ENCODE measurements at regions not wholly inside any gene's neighbourhood (a gene's known extent, or its start where the extent isn't known, plus 50 kb on each side); places are given as distances from the start of the nearest gene placed in this dataset.
"Not testable (repeated sequence)": the region's sequence is repeated elsewhere in the genome, so short reads cannot be mapped to it uniquely, and the experiment has no call there.

DNA sequence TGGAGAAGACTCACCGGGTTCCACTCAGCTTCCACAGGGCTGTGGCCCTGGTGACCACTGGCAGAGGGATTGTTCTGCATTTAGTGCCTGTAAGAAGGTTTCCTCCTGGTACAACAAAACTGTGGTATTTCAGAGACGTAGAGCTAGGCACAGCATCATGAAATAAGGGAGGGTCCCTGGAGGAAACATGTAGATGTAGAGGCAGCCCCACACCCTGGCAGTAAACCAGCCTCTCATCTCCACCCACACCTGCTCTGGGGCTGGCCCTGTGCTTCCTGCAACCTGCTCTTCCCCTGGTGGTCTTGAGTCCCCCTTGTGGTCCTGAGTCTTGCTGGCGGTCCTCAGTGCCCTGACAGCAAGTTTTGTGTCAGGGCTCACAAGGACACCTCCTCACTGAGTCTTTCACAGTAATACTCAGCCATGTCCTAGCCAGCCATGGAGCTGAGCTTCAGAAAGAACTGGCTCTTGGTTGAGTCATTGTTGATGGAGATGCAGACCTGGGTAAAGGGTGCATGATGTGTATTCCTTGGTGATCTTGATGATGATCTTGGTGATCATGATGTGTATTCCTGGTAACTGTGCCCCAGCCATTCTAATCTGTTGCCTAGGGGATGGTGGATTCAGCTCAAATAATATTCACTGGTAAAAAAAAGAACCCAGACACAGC is 121.8 kb downstream of the OR4M2 start:
- intact Hi-C loops (cut with DNase I); H3K27ac ChIP-seq; H3K4me1 ChIP-seq; H3K36me3 ChIP-seq; ATAC-seq; DNase-seq; H3K27me3 ChIP-seq; H3K9me3 ChIP-seq; H3K4me3 ChIP-seq: not testable (repeated sequence)
- no CpG with 5 or more reads among the region's 3 CpGs for WGBS (ENCODE audit: insufficient coverage, low coverage, low lambda C conversion rate, missing lambda C conversion rate)

DNA sequence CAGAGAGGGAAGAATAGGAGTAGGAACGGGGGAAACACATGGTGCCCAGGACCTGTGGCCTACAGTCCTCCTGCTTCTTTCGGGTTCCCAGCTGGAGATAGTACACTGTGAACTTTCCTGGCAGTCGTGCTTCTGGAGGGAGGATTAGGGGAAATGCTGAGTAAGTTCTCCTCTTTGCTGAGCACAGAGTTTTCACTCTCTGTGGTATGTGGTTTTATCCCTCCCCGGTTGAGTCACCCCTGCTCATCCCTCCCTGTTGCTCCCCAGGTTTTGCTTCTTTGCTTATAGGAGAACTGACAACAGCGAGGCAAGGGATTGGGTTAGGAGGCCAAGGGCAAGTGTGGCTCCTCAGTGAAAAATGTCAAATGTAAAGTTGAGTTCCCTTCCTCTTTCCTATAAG is 122.9 kb downstream of the OR4M2 start:
- H3K36me3 ChIP-seq; H3K4me1 ChIP-seq; H3K27ac ChIP-seq; H3K9me3 ChIP-seq; intact Hi-C loops (cut with DNase I); H3K4me3 ChIP-seq; DNase-seq; H3K27me3 ChIP-seq: not testable (repeated sequence)
- no CpG with 5 or more reads among the region's 5 CpGs for WGBS (ENCODE audit: insufficient coverage, low coverage, low lambda C conversion rate, missing lambda C conversion rate)
- peak in 3 of 4 donors; percentile 18 to 52 (median 21) for ATAC-seq

DNA sequence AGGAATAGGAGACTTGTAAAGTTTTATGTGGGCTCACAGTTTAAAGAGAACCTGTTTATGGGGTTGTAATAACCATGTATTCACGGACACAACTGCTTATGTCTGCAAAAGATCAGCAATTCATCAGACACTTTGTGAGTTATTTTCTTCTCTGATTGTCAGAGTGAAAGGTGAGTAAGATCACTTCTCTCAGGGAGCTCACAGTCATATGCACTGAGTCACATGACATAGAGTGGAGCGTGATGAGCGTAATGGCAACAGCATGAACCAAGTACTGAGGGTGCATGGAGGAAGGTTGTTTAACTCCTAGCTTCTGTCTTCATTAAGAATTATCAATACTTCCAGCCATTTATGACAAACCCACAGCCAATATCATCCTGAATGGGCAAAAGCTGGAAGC is 128.8 kb downstream of the OR4M2 start:
- DNase-seq; H3K27me3 ChIP-seq; intact Hi-C loops (cut with DNase I); ATAC-seq; H3K36me3 ChIP-seq; H3K4me1 ChIP-seq; H3K9me3 ChIP-seq; H3K27ac ChIP-seq; H3K4me3 ChIP-seq: not testable (repeated sequence)
- no CpG with 5 or more reads among the region's 3 CpGs for WGBS (ENCODE audit: insufficient coverage, low coverage, low lambda C conversion rate, missing lambda C conversion rate)

DNA sequence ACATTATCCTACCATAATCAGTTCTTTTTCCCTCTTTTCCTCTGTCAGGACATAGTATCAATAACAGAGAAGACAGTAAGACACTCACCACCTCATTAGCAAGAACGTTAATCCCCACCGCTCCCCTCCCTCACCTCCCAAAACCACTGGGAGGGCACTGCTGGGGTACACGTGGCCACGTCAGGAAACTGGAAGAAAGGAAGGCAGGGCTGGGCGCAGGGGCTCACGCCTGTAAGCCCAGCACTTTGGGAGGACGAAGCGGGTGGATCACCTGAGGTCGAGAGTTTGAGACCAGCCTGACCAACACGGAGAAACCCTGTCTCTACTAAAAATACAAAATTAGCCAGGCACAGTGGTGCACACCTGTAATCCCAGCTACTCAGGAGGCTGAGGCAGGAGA is 142.3 kb downstream of the OR4M2 start:
- H3K4me1 ChIP-seq; H3K36me3 ChIP-seq; H3K4me3 ChIP-seq; ATAC-seq; H3K27me3 ChIP-seq; H3K27ac ChIP-seq; intact Hi-C loops (cut with DNase I); H3K9me3 ChIP-seq: not testable (repeated sequence)
- 63% methylated on average over 10 of the region's 10 CpGs for WGBS (ENCODE audit: insufficient coverage, low coverage, low lambda C conversion rate, missing lambda C conversion rate)
- DNase-seq, result peak in 1 of 3 donors; percentile 40

DNA sequence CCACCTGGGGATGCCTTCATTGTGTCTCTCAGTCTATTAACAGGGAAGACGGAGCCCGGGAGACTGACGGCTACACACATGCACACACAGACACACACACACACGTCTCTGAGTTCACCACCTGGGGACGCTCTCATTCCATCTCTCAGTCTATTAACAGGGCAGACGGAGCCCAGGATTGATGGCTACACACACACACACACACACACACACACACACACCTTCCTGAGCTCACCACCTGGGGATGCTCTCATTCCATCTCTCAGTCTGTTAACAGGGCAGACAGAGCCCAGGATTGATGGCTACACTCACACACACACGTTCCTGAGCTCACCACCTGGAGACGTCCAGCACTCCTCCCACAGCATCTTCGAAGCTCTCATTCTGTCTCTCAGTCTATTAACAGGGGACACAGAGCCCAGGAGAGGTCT is 143.9 kb downstream of the OR4M2 start:
- 56% methylated on average over 9 of the region's 9 CpGs for WGBS (ENCODE audit: insufficient coverage, low coverage, low lambda C conversion rate, missing lambda C conversion rate)
- Histone ChIP-seq H3K4me1 (peaks cover 0 to 7% (median 4%) of the 10 kb centered on the region in 4 donors), H3K27me3 (no peaks in the 10 kb centered on the region), H3K27ac (no peak overlapping the region), H3K4me3 (no peak overlapping the region), H3K36me3 (no peaks in the 10 kb centered on the region), H3K9me3 (no peaks in the 10 kb centered on the region)
- intact Hi-C loops (cut with DNase I), result no loop called here
- TF ChIP-seq POLR2A (IDR thresholded peaks at IDR 0.05), result no peak
- TF ChIP-seq, protein P1, sequence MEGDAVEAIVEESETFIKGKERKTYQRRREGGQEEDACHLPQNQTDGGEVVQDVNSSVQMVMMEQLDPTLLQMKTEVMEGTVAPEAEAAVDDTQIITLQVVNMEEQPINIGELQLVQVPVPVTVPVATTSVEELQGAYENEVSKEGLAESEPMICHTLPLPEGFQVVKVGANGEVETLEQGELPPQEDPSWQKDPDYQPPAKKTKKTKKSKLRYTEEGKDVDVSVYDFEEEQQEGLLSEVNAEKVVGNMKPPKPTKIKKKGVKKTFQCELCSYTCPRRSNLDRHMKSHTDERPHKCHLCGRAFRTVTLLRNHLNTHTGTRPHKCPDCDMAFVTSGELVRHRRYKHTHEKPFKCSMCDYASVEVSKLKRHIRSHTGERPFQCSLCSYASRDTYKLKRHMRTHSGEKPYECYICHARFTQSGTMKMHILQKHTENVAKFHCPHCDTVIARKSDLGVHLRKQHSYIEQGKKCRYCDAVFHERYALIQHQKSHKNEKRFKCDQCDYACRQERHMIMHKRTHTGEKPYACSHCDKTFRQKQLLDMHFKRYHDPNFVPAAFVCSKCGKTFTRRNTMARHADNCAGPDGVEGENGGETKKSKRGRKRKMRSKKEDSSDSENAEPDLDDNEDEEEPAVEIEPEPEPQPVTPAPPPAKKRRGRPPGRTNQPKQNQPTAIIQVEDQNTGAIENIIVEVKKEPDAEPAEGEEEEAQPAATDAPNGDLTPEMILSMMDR (IDR thresholded peaks at IDR 0.05), result peak in 2 of 4 donors; percentile 36 to 38
- DNase-seq, result peak in 1 of 3 donors; percentile 77
- ATAC-seq, result peak; percentile 60 to 76 (median 74)

DNA sequence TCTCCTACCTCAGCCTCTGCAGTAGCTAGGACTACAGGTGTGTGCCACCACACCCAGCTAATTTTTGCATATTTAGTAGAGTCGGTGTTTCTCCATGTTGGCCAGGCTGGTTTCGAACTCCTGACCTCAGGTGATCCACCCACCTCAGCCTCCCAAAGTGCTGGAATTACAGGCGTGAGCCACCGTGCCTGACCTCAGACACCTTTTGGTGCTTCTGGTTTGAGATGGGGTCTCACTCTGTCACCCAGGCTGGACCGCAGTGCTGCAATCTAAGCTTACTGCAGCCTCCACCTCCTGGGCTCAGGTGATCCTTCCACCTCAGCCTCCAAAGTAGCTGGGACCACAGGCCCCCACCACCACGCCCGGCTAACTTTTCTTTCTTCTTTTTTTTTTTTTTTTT is 144.6 kb downstream of the OR4M2 start:
- H3K4me1 ChIP-seq; H3K27ac ChIP-seq; H3K4me3 ChIP-seq; intact Hi-C loops (cut with DNase I); H3K36me3 ChIP-seq; H3K27me3 ChIP-seq; H3K9me3 ChIP-seq; ATAC-seq: not testable (repeated sequence)
- 91% methylated on average over 6 of the region's 7 CpGs for WGBS (ENCODE audit: insufficient coverage, low coverage, low lambda C conversion rate, missing lambda C conversion rate)
- peak in 1 of 3 donors; percentile 45 for DNase-seq

DNA sequence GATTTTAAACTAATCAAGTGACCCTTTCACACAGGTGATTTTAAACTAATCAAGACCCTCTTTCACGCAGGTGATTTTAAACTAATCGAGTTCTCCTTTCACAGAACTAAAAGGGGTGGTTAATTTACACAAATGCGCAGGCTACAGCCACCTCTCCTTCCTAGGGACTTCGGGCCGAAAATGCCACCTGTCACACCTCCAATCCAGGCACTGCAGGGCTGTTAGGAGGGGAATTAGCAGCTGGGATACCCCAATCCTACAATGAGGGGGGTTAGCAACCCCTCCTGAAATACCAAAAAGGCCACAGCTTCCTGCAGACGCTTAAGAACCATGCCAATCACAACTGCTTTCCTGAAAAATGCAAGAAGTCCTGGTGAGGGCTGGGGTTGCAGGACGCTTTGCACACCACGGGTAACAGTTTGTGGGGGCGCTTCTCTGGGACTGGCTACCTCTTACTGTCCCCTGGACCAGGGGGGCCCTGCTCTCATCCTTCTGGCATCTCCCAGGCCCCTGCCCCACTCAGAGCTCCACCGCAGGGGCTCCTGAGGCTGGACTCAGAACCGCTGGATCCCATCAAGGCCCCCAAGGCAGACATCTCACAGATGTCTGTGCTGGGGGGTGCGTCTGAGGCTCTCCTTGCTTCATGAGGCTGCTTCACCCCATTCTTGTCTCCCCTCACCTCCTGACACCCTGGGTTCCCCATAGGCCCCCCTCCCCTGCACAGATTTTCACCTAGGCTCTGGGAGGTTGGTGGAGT is 145.9 kb downstream of the OR4M2 start:
- WGBS (ENCODE audit: insufficient coverage, low coverage, low lambda C conversion rate, missing lambda C conversion rate), result 46% methylated on average over 5 of the region's 12 CpGs
- intact Hi-C loops (cut with DNase I), result no loop called here
- ATAC-seq (no peak), DNase-seq (peak in 1 of 3 donors; percentile 45)
- Histone ChIP-seq H3K4me3 (no peak overlapping the region), H3K4me1 (peaks cover 0 to 7% (median 4%) of the 10 kb centered on the region in 4 donors), H3K36me3 (no peaks in the 10 kb centered on the region), H3K27ac (no peak overlapping the region), H3K27me3 (no peaks in the 10 kb centered on the region), H3K9me3 (no peaks in the 10 kb centered on the region)
- TF ChIP-seq, protein P1 (IDR thresholded peaks at IDR 0.05), result no peak
- TF ChIP-seq POLR2A (IDR thresholded peaks at IDR 0.05), result no peak

All from right lobe of liver (tissue), 6 donors.